Endothelial cell of hepatic sinusoid (primary cell): ENCODE measurements at regions not wholly inside any gene's neighbourhood (a gene's known extent, or its start where the extent isn't known, plus 50 kb on each side); places are given as distances from the start of the nearest gene placed in this dataset.

ENCODE experiments used
- in situ Hi-C: cut with HindIII; loops from 2 replicates; pipeline ENCODE4 v1.10.0; 2017; ENCODE audit warnings: low sequenced_read_pairs

GRCh38 chr7:153006452-153006851 is 246.9 kb downstream of the ACTR3B start:
- in situ Hi-C loops: no loop called here

- in situ Hi-C loops: no loop called here
These were observed 247.4 kb downstream of the ACTR3B start for GRCh38 chr7:153006911-153007310.

- in situ Hi-C loops: no loop called here
These were observed 250.9 kb downstream of the ACTR3B start for GRCh38 chr7:153010416-153010815.

GRCh38 chr7:153012203-153012602 is 252.7 kb downstream of the ACTR3B start:
- in situ Hi-C loops: no loop called here

GRCh38 chr7:153017223-153017622 is 257.7 kb downstream of the ACTR3B start:
- in situ Hi-C loops: no loop called here

- in situ Hi-C loops: no loop called here
These were observed 262.0 kb downstream of the ACTR3B start for GRCh38 chr7:153021542-153021941.

- in situ Hi-C loops: no loop called here
These were observed 263.1 kb downstream of the ACTR3B start for GRCh38 chr7:153022475-153023193.

GRCh38 chr7:153023194-153023592 is 263.6 kb downstream of the ACTR3B start:
- in situ Hi-C loops: no loop called here

- in situ Hi-C loops: no loop called here
These were observed 267.7 kb downstream of the ACTR3B start for GRCh38 chr7:153027210-153027609.

GRCh38 chr7:153027904-153028303 is 268.4 kb downstream of the ACTR3B start:
- in situ Hi-C loops: no loop called here

- in situ Hi-C loops: no loop called here
These were observed 271.4 kb downstream of the ACTR3B start for GRCh38 chr7:153030976-153031375.

- in situ Hi-C loops: no loop called here
These were observed 275.2 kb downstream of the ACTR3B start for GRCh38 chr7:153034791-153035190.

GRCh38 chr7:153036396-153037063 is 277.0 kb downstream of the ACTR3B start:
- in situ Hi-C loops: no loop called here

GRCh38 chr7:153043440-153043839 is 283.9 kb downstream of the ACTR3B start:
- in situ Hi-C loops: no loop called here

GRCh38 chr7:153044981-153045380 is 285.4 kb downstream of the ACTR3B start:
- in situ Hi-C loops: no loop called here

GRCh38 chr7:153047079-153047959 is 287.8 kb downstream of the ACTR3B start:
- in situ Hi-C loops: no loop called here

GRCh38 chr7:153052206-153052605 is 292.7 kb downstream of the ACTR3B start:
- in situ Hi-C loops: no loop called here

GRCh38 chr7:153061910-153062528 is 302.5 kb downstream of the ACTR3B start:
- in situ Hi-C loops: no loop called here

- in situ Hi-C loops: no loop called here
These were observed 305.5 kb downstream of the ACTR3B start for GRCh38 chr7:153065051-153065450.

GRCh38 chr7:153066711-153067110 is 307.2 kb downstream of the ACTR3B start:
- in situ Hi-C loops: no loop called here

- in situ Hi-C loops: no loop called here
These were observed 310.6 kb downstream of the ACTR3B start for GRCh38 chr7:153070141-153070540.
